Smooth muscle cell (in vitro differentiated cells): ENCODE measurements at regions not wholly inside any gene's neighbourhood (a gene's known extent, or its start where the extent isn't known, plus 50 kb on each side); places are given as distances from the start of the nearest gene placed in this dataset.
"Not testable (repeated sequence)": the region's sequence is repeated elsewhere in the genome, so short reads cannot be mapped to it uniquely, and the experiment has no call there.

Experiments
- DNase-seq: peaks from one replicate; lab custom pipeline; 2025; ENCODE audit not compliant: unreplicated experiment; lab: John Stamatoyannopoulos, UW
- H2AFZ ChIP-seq: fragments of 200-600 bp; sonication (generic); 2 replicates; pipeline ENCODE4 v1.6.0; 2016; ENCODE audit warnings: antibody characterized with exemption, low read depth, mild to moderate bottlenecking
- H3F3A ChIP-seq: fragments of 200-600 bp; sonication (generic); 2 replicates; pipeline ENCODE4 v1.6.0; 2017; ENCODE audit warnings: antibody characterized with exemption, low read depth
- H3K27ac ChIP-seq: fragments of 200-600 bp; sonication (generic); 2 replicates; pipeline ENCODE4 v1.5.1; 2016; ENCODE audit warnings: low read depth, mild to moderate bottlenecking
- H3K27me3 ChIP-seq: fragments of 200-600 bp; sonication (generic); 2 replicates; pipeline ENCODE4 v1.6.1; 2016; ENCODE audit warnings: low read depth, mild to moderate bottlenecking
- H3K36me3 ChIP-seq: fragments of 200-600 bp; sonication (generic); 2 replicates; pipeline ENCODE4 v1.5.1; 2016; ENCODE audit warnings: low read depth
- H3K4me1 ChIP-seq: fragments of 200-600 bp; sonication (generic); 2 replicates; pipeline ENCODE4 v1.5.1; 2016; ENCODE audit warnings: low read depth
- H3K4me2 ChIP-seq: fragments of 200-600 bp; sonication (generic); 2 replicates; pipeline ENCODE4 v1.6.0; 2016; ENCODE audit warnings: mild to moderate bottlenecking
- H3K4me3 ChIP-seq: fragments of 200-600 bp; sonication (generic); 2 replicates; pipeline ENCODE4 v1.5.1; 2016; ENCODE audit warnings: mild to moderate bottlenecking
- H3K79me2 ChIP-seq: fragments of 200-600 bp; sonication (generic); 2 replicates; pipeline ENCODE4 v1.6.0; 2016; ENCODE audit warnings: low read depth, mild to moderate bottlenecking
- H3K9ac ChIP-seq: fragments of 200-600 bp; sonication (generic); 2 replicates; pipeline ENCODE4 v1.6.0; 2016; ENCODE audit warnings: low read depth
- H3K9me3 ChIP-seq: fragments of 200-600 bp; sonication (generic); replicated peaks from 2 replicates; pipeline ENCODE4 v1.5.1; 2016; ENCODE audit warnings: low read depth
- H4K20me1 ChIP-seq: fragments of 200-600 bp; sonication (generic); 2 replicates; pipeline ENCODE4 v1.6.0; 2016; ENCODE audit warnings: low read depth
- CTCF ChIP-seq: fragments of 200-600 bp; sonication (generic); IDR thresholded peaks from 2 replicates; pipeline ENCODE4 v1.5.1; 2017; ENCODE audit warnings: borderline replicate concordance, mild to moderate bottlenecking, antibody characterized with exemption; ENCODE audit not compliant: insufficient read depth, poor library complexity, severe bottlenecking
- WGBS: methylation state at CpG from one replicate; pipeline ENCODE4 v1.1.7; 2016; ENCODE audit warnings: low lambda C conversion rate; 5-methylcytosine and 5-hydroxymethylcytosine counted together

DNA sequence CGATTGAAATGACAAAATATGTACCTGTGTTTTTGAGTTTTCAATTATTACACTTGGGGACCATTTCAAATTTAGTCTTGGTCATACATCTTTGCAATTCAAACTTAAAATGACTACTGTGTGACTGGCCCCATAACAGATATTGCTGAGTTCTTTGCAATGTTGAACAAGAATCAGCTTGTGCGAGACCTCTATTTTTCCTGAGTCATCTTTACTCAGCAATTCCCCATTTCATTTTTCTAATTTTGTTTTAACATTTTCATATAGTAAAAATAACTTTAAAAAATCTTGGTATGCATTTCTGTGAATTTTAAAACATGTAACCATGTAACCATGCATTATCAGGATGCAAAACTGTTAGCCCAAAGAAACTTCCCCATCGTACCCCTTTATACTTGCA, 678.1 kb downstream of the ANKRD7 start:
- Histone ChIP-seq H3F3A (no peaks in the 10 kb centered on the region), H3K4me1 (no peaks in the 10 kb centered on the region), H3K27ac (no peak overlapping the region), H4K20me1 (no peaks in the 10 kb centered on the region), H3K4me3 (no peak overlapping the region), H3K79me2 (no peaks in the 10 kb centered on the region), H3K9ac (no peak overlapping the region), H3K36me3 (no peaks in the 10 kb centered on the region), H3K4me2 (no peak overlapping the region), H3K27me3 (no peaks in the 10 kb centered on the region), H3K9me3 (no peaks in the 10 kb centered on the region), H2AFZ (no peak overlapping the region)
- 90% methylated on average over 3 of the region's 3 CpGs for WGBS
- no peak for TF ChIP-seq CTCF
- no peak for DNase-seq

- 90% methylated on average over 8 of the region's 8 CpGs for WGBS
These were observed 683.5 kb downstream of the ANKRD7 start for GRCh38 chr7:118907911-118908527.

GRCh38 chr7:118916120-118916519, 691.6 kb downstream of the ANKRD7 start:
- not testable (repeated sequence) for H4K20me1 ChIP-seq, H3K36me3 ChIP-seq, H3F3A ChIP-seq, DNase-seq, H3K4me1 ChIP-seq, H3K9ac ChIP-seq, H3K4me2 ChIP-seq, H3K4me3 ChIP-seq, H3K79me2 ChIP-seq, H3K27me3 ChIP-seq, H2AFZ ChIP-seq, H3K9me3 ChIP-seq, H3K27ac ChIP-seq
- 95% methylated on average over 3 of the region's 3 CpGs for WGBS

More at GRCh38 chr7:118907911-118908527, 683.5 kb downstream of the ANKRD7 start:
- H3K9ac ChIP-seq, result no peak overlapping the region
- no peaks in the 10 kb centered on the region for H3K4me1 ChIP-seq
- no peaks in the 10 kb centered on the region for H4K20me1 ChIP-seq
- H3K4me2 ChIP-seq, result no peak overlapping the region
- H3K79me2 ChIP-seq, result no peaks in the 10 kb centered on the region
- H3F3A ChIP-seq, result no peaks in the 10 kb centered on the region
- no peak for TF ChIP-seq CTCF
- H3K36me3 ChIP-seq, result no peaks in the 10 kb centered on the region
- H2AFZ ChIP-seq, result no peak overlapping the region
- no peak overlapping the region for H3K27ac ChIP-seq
- H3K9me3 ChIP-seq, result no peaks in the 10 kb centered on the region
- no peak for DNase-seq
- no peaks in the 10 kb centered on the region for H3K27me3 ChIP-seq
- H3K4me3 ChIP-seq, result no peak overlapping the region

- H3K4me3 ChIP-seq, result no peak overlapping the region
- no peaks in the 10 kb centered on the region for H3K4me1 ChIP-seq
- no peaks in the 10 kb centered on the region for H3K27me3 ChIP-seq
- H3K27ac ChIP-seq, result no peak overlapping the region
- WGBS, result 85% methylated on average over 2 of the region's 2 CpGs
- H3K9me3 ChIP-seq, result no peaks in the 10 kb centered on the region
- no peak overlapping the region for H2AFZ ChIP-seq
- no peaks in the 10 kb centered on the region for H3K79me2 ChIP-seq
- H3K36me3 ChIP-seq, result no peaks in the 10 kb centered on the region
- no peak overlapping the region for H3K9ac ChIP-seq
- H4K20me1 ChIP-seq, result no peaks in the 10 kb centered on the region
- H3F3A ChIP-seq, result no peaks in the 10 kb centered on the region
- TF ChIP-seq CTCF, result peak; percentile 56
- DNase-seq, result no peak
- no peak overlapping the region for H3K4me2 ChIP-seq
These were observed 694.1 kb downstream of the ANKRD7 start for GRCh38 chr7:118918556-118918955.
